ENCODE measurements at regions not wholly inside any gene's neighbourhood (a gene's known extent, or its start where the extent isn't known, plus 50 kb on each side); places are given as distances from the start of the nearest gene placed in this dataset.

DNA sequence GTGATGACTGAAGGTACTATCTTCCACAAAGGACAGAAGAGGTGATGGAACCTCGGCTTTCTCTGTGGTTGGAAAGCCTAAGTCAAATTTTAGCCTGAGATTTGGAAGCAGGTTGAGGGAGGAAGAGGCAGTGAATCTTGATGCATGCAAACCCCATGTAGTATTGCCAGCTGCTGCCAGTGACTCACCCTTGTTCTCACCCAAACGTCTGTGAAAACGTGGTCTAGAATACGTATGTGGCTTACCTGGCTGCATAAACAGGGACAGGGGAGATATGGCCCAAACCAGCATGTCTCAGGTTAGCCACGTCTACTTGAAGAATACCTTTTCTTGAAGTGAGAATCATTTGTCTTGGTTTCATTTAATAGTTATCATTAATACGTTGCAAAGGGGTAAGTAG lies 438.0 kb upstream of the MAF start:
- TF ChIP-seq CTCF (IDR thresholded peaks at IDR 0.05; ENCODE audit: insufficient read depth, low read length, poor library complexity, severe bottlenecking) (no peak), EZH2phosphoT487 (conservative IDR thresholded peaks at IDR 0.05; ENCODE audit: low read length) (no peak)

Measured in SU-DHL-6 (cell line).